DOHH2 (cell line): ENCODE measurements at regions not wholly inside any gene's neighbourhood (a gene's known extent, or its start where the extent isn't known, plus 50 kb on each side); places are given as distances from the start of the nearest gene placed in this dataset.

ENCODE experiments used
- CTCF ChIP-seq: fragments of 200-600 bp; sonication (generic); IDR thresholded peaks from one replicate; pipeline ENCODE4 v1.5.1; 2014; ENCODE audit warnings: antibody characterized with exemption, mild to moderate bottlenecking, low read depth, low read length; ENCODE audit not compliant: poor library complexity, severe bottlenecking
- EZH2phosphoT487 ChIP-seq: fragments of 200-600 bp; sonication (generic); IDR thresholded peaks from 2 replicates; pipeline ENCODE4 v1.6.1; 2017; ENCODE audit warnings: borderline replicate concordance, mild to moderate bottlenecking, antibody characterized with exemption, low read length, moderate library complexity, mixed read lengths

DNA sequence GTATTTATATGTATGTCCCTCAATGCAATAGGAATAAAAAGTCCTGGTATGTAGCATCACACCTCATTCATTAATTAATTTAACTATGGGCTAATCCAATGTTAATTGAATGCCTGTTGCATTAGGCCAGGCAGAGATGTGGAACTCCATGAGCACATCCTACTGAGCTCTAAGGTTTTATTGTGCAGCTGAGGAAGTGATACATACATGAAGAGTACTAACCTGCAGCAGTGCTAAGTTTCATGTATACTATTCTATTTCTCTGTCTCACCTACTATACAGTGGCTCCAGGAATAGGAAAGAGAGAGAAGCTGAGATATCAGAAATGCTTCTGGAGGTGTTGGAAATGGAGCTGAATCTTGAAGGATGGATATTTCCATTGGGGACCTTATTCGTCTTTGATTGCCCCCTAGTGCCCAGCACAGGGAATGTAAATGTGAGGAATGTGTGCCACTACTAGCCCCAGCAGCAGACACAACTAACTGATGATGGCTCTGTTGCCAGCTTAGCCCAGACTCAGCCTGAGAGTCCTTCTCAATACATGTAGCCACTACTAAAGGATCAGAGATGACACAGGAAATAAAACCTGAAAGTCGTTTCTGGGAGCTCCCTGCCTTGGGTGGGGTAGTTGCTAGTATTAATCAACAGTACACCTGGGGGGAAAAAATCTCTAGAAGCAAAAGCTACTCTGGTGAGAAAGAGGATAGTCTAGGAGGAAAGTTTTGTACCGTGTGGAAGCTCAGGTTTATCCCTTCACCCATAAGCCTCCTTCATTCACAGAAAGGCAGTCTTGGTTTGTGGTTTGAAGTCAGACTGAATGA is 173.3 kb upstream of the FOXD3 start:
- peak; percentile 81 for TF ChIP-seq CTCF
- no peak for TF ChIP-seq EZH2phosphoT487
